Neural crest cell (in vitro differentiated cells): ENCODE measurements at regions not wholly inside any gene's neighbourhood (a gene's known extent, or its start where the extent isn't known, plus 50 kb on each side); places are given as distances from the start of the nearest gene placed in this dataset.

Experiments used
- DNase-seq: peaks from one replicate; pipeline ENCODE4 v3.0.0; 2021; ENCODE audit warnings: low read depth, mixed read lengths, low spot score
- H3K27ac Mint-ChIP-seq: one replicate; pipeline ENCODE4 v1.8.0; 2021; ENCODE audit warnings: mild to moderate bottlenecking, mixed read lengths; ENCODE audit not compliant: unreplicated experiment
- H3K27me3 Mint-ChIP-seq: 2 replicates; pipeline ENCODE4 v1.8.0; 2021; ENCODE audit warnings: low read depth, mild to moderate bottlenecking, mixed read lengths
- H3K36me3 Mint-ChIP-seq: 2 replicates; pipeline ENCODE4 v1.8.0; 2021; ENCODE audit warnings: low read depth, mild to moderate bottlenecking, mixed read lengths
- H3K4me1 Mint-ChIP-seq: 2 replicates; pipeline ENCODE4 v1.8.0; 2021; ENCODE audit warnings: mixed read lengths
- H3K4me3 Mint-ChIP-seq: one replicate; pipeline ENCODE4 v1.8.0; 2021; ENCODE audit warnings: mild to moderate bottlenecking, mixed read lengths
- H3K9me3 Mint-ChIP-seq: 2 replicates; pipeline ENCODE4 v1.8.0; 2021; ENCODE audit warnings: mixed read lengths
- TF ChIP-seq, protein P1 (sequence below): fragments of 200-600 bp; sonication (generic); conservative IDR thresholded peaks from 2 replicates; pipeline ENCODE4 v1.5.0; 2021; ENCODE audit warnings: antibody characterized with exemption, mild to moderate bottlenecking

DNA sequence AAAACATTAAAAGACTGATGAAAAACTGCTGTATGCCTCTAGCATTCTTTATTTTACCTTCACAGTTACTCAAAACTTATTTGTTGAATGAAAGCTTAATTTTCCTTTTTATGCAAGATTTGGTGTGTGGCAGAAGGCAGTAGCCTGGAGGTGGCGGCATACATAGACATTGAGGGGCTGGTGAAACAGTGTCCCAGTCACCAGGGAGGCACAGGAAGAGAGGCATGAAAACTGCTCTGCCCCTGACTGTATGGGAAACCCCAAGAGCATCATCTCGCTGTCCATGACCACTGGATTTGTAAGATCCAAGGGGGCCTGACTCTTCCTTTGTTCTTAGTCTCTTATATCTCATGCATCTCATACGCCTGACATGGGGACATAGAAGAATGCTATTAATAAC lies 493.7 kb upstream of the GOLIM4 start:
- TF ChIP-seq, protein P1, sequence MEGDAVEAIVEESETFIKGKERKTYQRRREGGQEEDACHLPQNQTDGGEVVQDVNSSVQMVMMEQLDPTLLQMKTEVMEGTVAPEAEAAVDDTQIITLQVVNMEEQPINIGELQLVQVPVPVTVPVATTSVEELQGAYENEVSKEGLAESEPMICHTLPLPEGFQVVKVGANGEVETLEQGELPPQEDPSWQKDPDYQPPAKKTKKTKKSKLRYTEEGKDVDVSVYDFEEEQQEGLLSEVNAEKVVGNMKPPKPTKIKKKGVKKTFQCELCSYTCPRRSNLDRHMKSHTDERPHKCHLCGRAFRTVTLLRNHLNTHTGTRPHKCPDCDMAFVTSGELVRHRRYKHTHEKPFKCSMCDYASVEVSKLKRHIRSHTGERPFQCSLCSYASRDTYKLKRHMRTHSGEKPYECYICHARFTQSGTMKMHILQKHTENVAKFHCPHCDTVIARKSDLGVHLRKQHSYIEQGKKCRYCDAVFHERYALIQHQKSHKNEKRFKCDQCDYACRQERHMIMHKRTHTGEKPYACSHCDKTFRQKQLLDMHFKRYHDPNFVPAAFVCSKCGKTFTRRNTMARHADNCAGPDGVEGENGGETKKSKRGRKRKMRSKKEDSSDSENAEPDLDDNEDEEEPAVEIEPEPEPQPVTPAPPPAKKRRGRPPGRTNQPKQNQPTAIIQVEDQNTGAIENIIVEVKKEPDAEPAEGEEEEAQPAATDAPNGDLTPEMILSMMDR, result no peak
- H3K4me3 Mint-ChIP-seq, result no peak overlapping the region
- no peak overlapping the region for H3K27ac Mint-ChIP-seq
- H3K27me3 Mint-ChIP-seq, result no peaks in the 10 kb centered on the region
- H3K36me3 Mint-ChIP-seq, result no peaks in the 10 kb centered on the region
- no peak for DNase-seq
- H3K9me3 Mint-ChIP-seq, result peaks cover 3% of the 10 kb centered on the region
- peaks cover 8% of the 10 kb centered on the region for H3K4me1 Mint-ChIP-seq

DNA sequence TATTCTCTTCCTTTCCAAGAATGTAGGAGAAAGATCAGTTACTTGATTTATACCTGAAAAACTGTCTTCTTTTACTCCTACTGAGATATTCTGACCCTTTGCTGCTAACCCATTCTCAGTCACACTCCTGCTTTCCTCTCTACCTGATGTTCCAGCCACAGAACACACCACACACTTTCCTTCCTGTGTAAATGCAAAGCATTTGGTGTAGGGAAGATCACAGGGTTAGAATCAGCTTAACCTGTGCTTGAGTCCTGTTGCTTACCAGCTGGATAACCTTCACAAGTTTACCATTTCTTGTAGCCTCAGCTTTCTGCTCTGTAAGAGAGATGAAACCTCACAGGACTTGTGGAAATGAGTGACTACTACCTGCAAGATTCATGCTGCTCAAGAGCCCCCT lies 489.8 kb upstream of the GOLIM4 start:
- no peak for DNase-seq
- peaks cover 3% of the 10 kb centered on the region for H3K9me3 Mint-ChIP-seq
- no peaks in the 10 kb centered on the region for H3K36me3 Mint-ChIP-seq
- no peak overlapping the region for H3K4me3 Mint-ChIP-seq
- H3K27ac Mint-ChIP-seq, result no peak overlapping the region
- H3K4me1 Mint-ChIP-seq, result peaks cover 18% of the 10 kb centered on the region
- H3K27me3 Mint-ChIP-seq, result no peaks in the 10 kb centered on the region
- TF ChIP-seq, protein P1, result no peak

DNA sequence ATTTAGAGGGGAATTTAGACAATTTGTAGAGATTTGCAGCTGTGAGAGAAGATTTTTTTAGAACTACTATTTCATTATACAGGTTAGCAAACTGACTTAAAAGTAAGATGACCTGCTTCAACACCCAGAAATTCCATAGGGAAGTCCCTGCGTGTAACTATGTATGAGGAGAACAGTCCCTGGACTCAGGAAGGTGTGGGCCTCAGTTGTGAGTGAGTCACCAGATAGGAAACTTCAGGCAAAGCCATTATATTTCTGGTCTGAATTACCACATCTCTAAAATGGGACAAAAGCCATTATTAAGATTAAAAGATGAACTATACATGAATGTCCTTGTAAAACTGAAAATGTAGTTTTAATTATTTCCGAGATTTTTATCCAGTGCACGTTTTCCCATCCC lies 488.3 kb upstream of the GOLIM4 start:
- Mint-ChIP-seq H3K4me1 (peaks cover 22% of the 10 kb centered on the region), H3K27me3 (no peaks in the 10 kb centered on the region), H3K27ac (no peak overlapping the region), H3K4me3 (no peak overlapping the region), H3K36me3 (no peaks in the 10 kb centered on the region), H3K9me3 (peaks cover 3% of the 10 kb centered on the region)
- TF ChIP-seq, protein P1, result no peak
- no peak for DNase-seq

DNA sequence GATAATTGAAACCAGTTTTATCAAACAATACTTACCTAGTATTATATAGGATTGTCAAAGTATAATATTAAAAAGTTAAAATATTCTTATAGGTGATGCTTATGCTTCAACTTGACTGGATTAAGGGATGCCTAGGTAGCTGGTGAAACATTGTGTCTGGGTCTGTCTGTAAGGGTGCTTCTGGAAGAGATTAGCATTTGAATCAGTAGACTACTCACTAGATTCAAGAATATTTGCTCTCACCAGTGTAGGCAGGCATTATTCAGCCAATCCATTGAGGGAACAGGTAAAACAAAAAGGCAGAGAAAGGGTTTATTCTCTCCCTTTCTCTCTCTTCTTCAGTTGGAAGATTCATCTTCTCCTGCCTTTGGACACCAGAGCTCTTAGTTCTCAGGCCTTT lies 486.8 kb upstream of the GOLIM4 start:
- H3K27ac Mint-ChIP-seq, result no peak overlapping the region

DNA sequence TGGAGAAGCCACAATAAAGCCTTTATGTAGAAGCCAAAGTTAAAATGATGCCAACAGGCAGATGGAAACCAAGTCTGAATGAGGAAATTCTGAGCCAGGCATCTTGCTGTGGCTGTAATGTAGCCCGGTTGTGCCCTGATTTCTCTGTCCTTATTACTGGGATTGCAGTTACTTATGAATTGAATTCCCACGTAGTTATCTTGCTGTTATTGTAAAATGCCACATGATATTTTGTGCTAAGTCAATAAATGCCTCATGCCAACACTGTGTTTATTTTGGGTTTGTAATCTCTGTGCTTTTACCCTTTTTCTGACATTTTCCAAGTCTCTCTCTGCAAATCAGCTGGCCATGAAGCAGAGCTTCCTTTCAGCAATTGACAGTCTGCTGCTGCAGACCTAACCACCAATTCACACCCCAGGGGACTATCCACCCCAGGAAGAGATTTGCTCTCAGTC lies 486.1 kb upstream of the GOLIM4 start:
- DNase-seq, result no peak
- peaks cover 3% of the 10 kb centered on the region for H3K9me3 Mint-ChIP-seq
- H3K36me3 Mint-ChIP-seq, result no peaks in the 10 kb centered on the region
- no peak overlapping the region for H3K4me3 Mint-ChIP-seq
- H3K4me1 Mint-ChIP-seq, result peaks cover 34% of the 10 kb centered on the region
- no peaks in the 10 kb centered on the region for H3K27me3 Mint-ChIP-seq
- TF ChIP-seq, protein P1, result no peak
- no peak overlapping the region for H3K27ac Mint-ChIP-seq

More for the DNA sequence above, 486.8 kb upstream of the GOLIM4 start:
- Mint-ChIP-seq H3K9me3 (peaks cover 3% of the 10 kb centered on the region), H3K36me3 (no peaks in the 10 kb centered on the region), H3K27me3 (no peaks in the 10 kb centered on the region), H3K4me1 (peaks cover 27% of the 10 kb centered on the region), H3K4me3 (no peak overlapping the region)
- TF ChIP-seq, protein P1, result no peak
- DNase-seq, result no peak

DNA sequence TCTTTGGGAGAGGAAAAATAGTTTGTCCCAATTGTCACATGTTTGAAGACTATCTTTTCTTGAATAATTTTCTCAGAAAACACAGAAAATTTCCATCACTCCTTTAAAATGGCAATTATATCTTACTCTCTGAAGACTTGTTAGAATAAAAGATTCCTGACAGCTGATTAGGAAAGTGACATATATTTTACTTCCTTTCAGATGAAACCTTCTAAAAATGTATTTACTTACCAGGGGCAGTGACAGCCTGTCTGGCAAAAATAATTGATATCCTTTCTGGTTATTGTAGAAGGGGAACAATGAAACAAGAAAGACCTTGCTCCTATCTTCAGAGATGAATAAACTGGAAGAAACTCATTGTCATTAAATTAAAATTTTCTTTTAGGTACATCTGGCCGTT lies 483.3 kb upstream of the GOLIM4 start:
- H3K36me3 Mint-ChIP-seq, result no peaks in the 10 kb centered on the region
- no peak overlapping the region for H3K4me3 Mint-ChIP-seq
- H3K27ac Mint-ChIP-seq, result no peak overlapping the region
- DNase-seq, result no peak
- TF ChIP-seq, protein P1, result no peak
- H3K27me3 Mint-ChIP-seq, result no peaks in the 10 kb centered on the region
- H3K9me3 Mint-ChIP-seq, result no peaks in the 10 kb centered on the region
- peaks cover 45% of the 10 kb centered on the region for H3K4me1 Mint-ChIP-seq
